Hindlimb muscle (tissue), 1 donor: ENCODE measurements at regions not wholly inside any gene's neighbourhood (a gene's known extent, or its start where the extent isn't known, plus 50 kb on each side); places are given as distances from the start of the nearest gene placed in this dataset.
"Not testable (repeated sequence)": the region's sequence is repeated elsewhere in the genome, so short reads cannot be mapped to it uniquely, and the experiment has no call there.

Experiments used
- DNase-seq: peaks from one replicate; pipeline ENCODE4 v3.0.0-alpha.2; 2013

- no peak for DNase-seq
Measured at GRCh38 chr4:66524781-66525180, 854.5 kb upstream of the EPHA5 start.

GRCh38 chr4:66522244-66522643 is 852.0 kb upstream of the EPHA5 start:
- DNase-seq: no peak

GRCh38 chr4:66516940-66517339 is 846.7 kb upstream of the EPHA5 start:
- no peak for DNase-seq

- no peak for DNase-seq
Measured at GRCh38 chr4:66506985-66507384, 836.7 kb upstream of the EPHA5 start.

GRCh38 chr4:66501997-66502396 is 831.7 kb upstream of the EPHA5 start:
- no peak for DNase-seq

- DNase-seq: no peak
Measured at GRCh38 chr4:66490729-66491128, 820.4 kb upstream of the EPHA5 start.

- DNase-seq: no peak
Measured at GRCh38 chr4:66489783-66490452, 819.6 kb upstream of the EPHA5 start.

- no peak for DNase-seq
Measured at GRCh38 chr4:66489370-66489769, 819.1 kb upstream of the EPHA5 start.

- DNase-seq: no peak
Measured at GRCh38 chr4:66486068-66486467, 815.8 kb upstream of the EPHA5 start.

- DNase-seq: no peak
Measured at GRCh38 chr4:66482186-66482585, 811.9 kb upstream of the EPHA5 start.

- no peak for DNase-seq
Measured at GRCh38 chr4:66475596-66475995, 805.3 kb upstream of the EPHA5 start.

- DNase-seq: no peak
Measured at GRCh38 chr4:66465111-66465510, 794.8 kb upstream of the EPHA5 start.

GRCh38 chr4:66462890-66463289 is 792.6 kb upstream of the EPHA5 start:
- DNase-seq: not testable (repeated sequence)

- DNase-seq: peak; percentile 9
Measured at GRCh38 chr4:66451741-66452140, 781.5 kb upstream of the EPHA5 start.

GRCh38 chr4:66443008-66443407 is 772.7 kb upstream of the EPHA5 start:
- DNase-seq: no peak

GRCh38 chr4:66439508-66439907 is 769.2 kb upstream of the EPHA5 start:
- no peak for DNase-seq

GRCh38 chr4:66433706-66434105 is 763.4 kb upstream of the EPHA5 start:
- no peak for DNase-seq

GRCh38 chr4:66430856-66431255 is 760.6 kb upstream of the EPHA5 start:
- no peak for DNase-seq

- DNase-seq: peak; percentile 11
Measured at GRCh38 chr4:66429276-66429675, 759.0 kb upstream of the EPHA5 start.

GRCh38 chr4:66416425-66416824 is 746.1 kb upstream of the EPHA5 start:
- no peak for DNase-seq

GRCh38 chr4:66404141-66404540 is 733.9 kb upstream of the EPHA5 start:
- DNase-seq: no peak

- DNase-seq: no peak
Measured at GRCh38 chr4:66376921-66377320, 706.6 kb upstream of the EPHA5 start.

GRCh38 chr4:66376396-66376795 is 706.1 kb upstream of the EPHA5 start:
- no peak for DNase-seq

- no peak for DNase-seq
Measured at GRCh38 chr4:66373268-66373667, 703.0 kb upstream of the EPHA5 start.

- DNase-seq: peak; percentile 63
Measured at GRCh38 chr4:66372706-66373105, 702.4 kb upstream of the EPHA5 start.
